ENCODE measurements at regions not wholly inside any gene's neighbourhood (a gene's known extent, or its start where the extent isn't known, plus 50 kb on each side); places are given as distances from the start of the nearest gene placed in this dataset.
"Not testable (repeated sequence)": the region's sequence is repeated elsewhere in the genome, so short reads cannot be mapped to it uniquely, and the experiment has no call there.

DNA sequence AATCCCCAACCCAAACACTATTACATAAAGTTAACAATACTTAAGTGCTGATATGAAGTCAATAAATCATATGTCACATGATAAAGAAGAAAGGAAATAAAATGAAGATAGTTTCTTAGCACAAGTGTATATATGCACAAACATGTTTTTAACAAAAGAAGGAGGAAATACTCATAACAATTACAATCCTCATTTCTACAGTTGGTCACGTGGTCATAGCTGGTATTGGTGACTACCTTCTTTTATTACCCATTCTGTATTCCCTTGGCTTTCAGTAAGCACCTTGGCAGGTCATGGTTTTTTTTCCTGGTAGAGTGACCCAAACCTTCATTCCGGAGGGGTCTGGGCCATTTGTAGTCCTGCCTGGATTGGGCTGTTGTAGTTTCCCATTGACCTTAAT, 137.1 kb upstream of the KCND3 start:
- intact Hi-C loops (cut with DNase I): no loop called here
- H3K27ac ChIP-seq (ENCODE audit: low read depth in 1 of 2, low read length in 2 of 2): no peak overlapping the region
- no peak overlapping the region for H3K4me3 ChIP-seq (ENCODE audit: low read length in 2 of 2)
- H3K36me3 ChIP-seq (ENCODE audit: control insufficient read depth in 1 of 2, insufficient read depth in 2 of 2, low read length in 1 of 2): no peaks in the 10 kb centered on the region
- 74% methylated on average over 2 of the region's 2 CpGs for WGBS, 2 donors
- H3K9me3 ChIP-seq (ENCODE audit: control insufficient read depth, low read length): peaks cover 2% of the 10 kb centered on the region
- DNase-seq: no peak
- ATAC-seq (ENCODE audit: low FRiP score): no peak
- H3K27me3 ChIP-seq (ENCODE audit: control insufficient read depth in 1 of 2, insufficient read depth in 2 of 2, low read length in 1 of 2): no peaks in the 10 kb centered on the region
- H3K4me1 ChIP-seq (ENCODE audit: control insufficient read depth in 1 of 2, insufficient read depth in 2 of 2, low read length in 2 of 2): no peaks in the 10 kb centered on the region

GRCh38 chr1:112127606-112128005, 138.1 kb upstream of the KCND3 start:
- H3K27me3 ChIP-seq (ENCODE audit: control insufficient read depth in 1 of 2, insufficient read depth in 2 of 2, low read length in 1 of 2); DNase-seq; H3K9me3 ChIP-seq (ENCODE audit: control insufficient read depth, low read length); H3K4me1 ChIP-seq (ENCODE audit: control insufficient read depth in 1 of 2, insufficient read depth in 2 of 2, low read length in 2 of 2); H3K36me3 ChIP-seq (ENCODE audit: control insufficient read depth in 1 of 2, insufficient read depth in 2 of 2, low read length in 1 of 2); ATAC-seq (ENCODE audit: low FRiP score); H3K27ac ChIP-seq (ENCODE audit: low read depth in 1 of 2, low read length in 2 of 2); intact Hi-C loops (cut with DNase I); H3K4me3 ChIP-seq (ENCODE audit: low read length in 2 of 2): not testable (repeated sequence)
- WGBS, 2 donors: 77 to 86% methylated on average over 2 of the region's 2 CpGs

DNA sequence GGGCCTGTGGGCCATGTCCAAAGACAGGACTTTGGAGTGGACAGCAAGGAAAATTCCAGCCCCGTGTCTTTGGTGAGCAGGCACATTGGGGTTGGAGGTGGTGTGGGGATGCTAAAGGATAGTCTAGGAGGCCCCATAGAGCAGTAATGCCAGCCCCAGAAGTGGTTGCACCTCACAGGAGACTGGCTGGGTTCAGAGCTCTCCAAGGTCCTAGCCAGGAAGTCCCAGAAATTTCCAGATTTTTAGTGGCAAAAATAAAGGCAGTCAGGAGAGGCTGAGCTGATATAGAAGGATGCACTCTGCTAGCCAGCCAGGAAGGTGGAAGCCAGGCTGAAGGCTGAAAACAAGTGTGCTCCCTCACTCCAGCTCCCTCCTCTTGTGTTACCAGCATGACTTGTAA, 144.0 kb upstream of the KCND3 start:
- Histone ChIP-seq H3K27ac (ENCODE audit: low read depth in 1 of 2, low read length in 2 of 2) (no peak overlapping the region), H3K9me3 (ENCODE audit: control insufficient read depth, low read length) (no peaks in the 10 kb centered on the region), H3K36me3 (ENCODE audit: control insufficient read depth in 1 of 2, insufficient read depth in 2 of 2, low read length in 1 of 2) (no peaks in the 10 kb centered on the region), H3K4me1 (ENCODE audit: control insufficient read depth in 1 of 2, insufficient read depth in 2 of 2, low read length in 2 of 2) (no peaks in the 10 kb centered on the region), H3K27me3 (ENCODE audit: control insufficient read depth in 1 of 2, insufficient read depth in 2 of 2, low read length in 1 of 2) (peaks cover 0 to 3% of the 10 kb centered on the region in 2 donors), H3K4me3 (ENCODE audit: low read length in 2 of 2) (no peak overlapping the region)
- intact Hi-C loops (cut with DNase I): no loop called here
- DNase-seq: no peak
- no peak for ATAC-seq (ENCODE audit: low FRiP score)
- WGBS, 2 donors: 76 to 83% methylated on average over 1 of the region's 1 CpG

- Histone ChIP-seq H3K27me3 (ENCODE audit: control insufficient read depth in 1 of 2, insufficient read depth in 2 of 2, low read length in 1 of 2) (peaks cover 0 to 2% of the 10 kb centered on the region in 2 donors), H3K9me3 (ENCODE audit: control insufficient read depth, low read length) (no peaks in the 10 kb centered on the region), H3K4me1 (ENCODE audit: control insufficient read depth in 1 of 2, insufficient read depth in 2 of 2, low read length in 2 of 2) (no peaks in the 10 kb centered on the region), H3K36me3 (ENCODE audit: control insufficient read depth in 1 of 2, insufficient read depth in 2 of 2, low read length in 1 of 2) (no peaks in the 10 kb centered on the region), H3K4me3 (ENCODE audit: low read length in 2 of 2) (no peak overlapping the region), H3K27ac (ENCODE audit: low read depth in 1 of 2, low read length in 2 of 2) (no peak overlapping the region)
- DNase-seq (no peak), ATAC-seq (ENCODE audit: low FRiP score) (no peak)
- whole genome bisulfite sequencing, 2 donors: 40 to 41% methylated on average over 2 of the region's 2 CpGs
- intact Hi-C loops (cut with DNase I): no loop called here
These were observed 151.3 kb upstream of the KCND3 start for GRCh38 chr1:112140743-112141142.

DNA sequence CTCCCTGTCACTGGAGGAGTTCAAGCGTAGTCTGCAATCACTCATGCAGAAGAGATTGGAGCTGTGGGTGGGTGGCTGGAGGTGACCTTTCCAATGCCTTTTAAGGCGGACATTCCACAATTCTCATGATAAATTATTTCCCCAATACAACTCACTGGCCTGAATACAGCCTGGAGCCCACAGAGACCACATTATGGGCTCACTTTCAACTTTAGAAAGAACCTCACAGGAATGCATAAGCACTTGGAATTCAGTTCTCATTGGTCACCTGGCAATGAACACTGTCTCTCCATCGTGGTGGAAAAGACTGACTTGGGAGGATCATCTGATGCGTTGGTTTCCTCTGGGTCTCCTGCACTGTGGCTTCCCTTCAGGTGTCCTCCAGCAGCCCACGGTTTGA, 151.8 kb upstream of the KCND3 start:
- ATAC-seq (ENCODE audit: low FRiP score) (no peak), DNase-seq (no peak)
- WGBS, 2 donors: 49 to 55% methylated on average over 5 of the region's 5 CpGs
- no peak overlapping the region for H3K4me3 ChIP-seq (ENCODE audit: low read length in 2 of 2)
- H3K27ac ChIP-seq (ENCODE audit: low read depth in 1 of 2, low read length in 2 of 2): no peak overlapping the region
- no peaks in the 10 kb centered on the region for H3K9me3 ChIP-seq (ENCODE audit: control insufficient read depth, low read length)
- intact Hi-C loops (cut with DNase I): no loop called here
- no peaks in the 10 kb centered on the region for H3K4me1 ChIP-seq (ENCODE audit: control insufficient read depth in 1 of 2, insufficient read depth in 2 of 2, low read length in 2 of 2)
- no peaks in the 10 kb centered on the region for H3K36me3 ChIP-seq (ENCODE audit: control insufficient read depth in 1 of 2, insufficient read depth in 2 of 2, low read length in 1 of 2)
- no peaks in the 10 kb centered on the region for H3K27me3 ChIP-seq (ENCODE audit: control insufficient read depth in 1 of 2, insufficient read depth in 2 of 2, low read length in 1 of 2)

DNA sequence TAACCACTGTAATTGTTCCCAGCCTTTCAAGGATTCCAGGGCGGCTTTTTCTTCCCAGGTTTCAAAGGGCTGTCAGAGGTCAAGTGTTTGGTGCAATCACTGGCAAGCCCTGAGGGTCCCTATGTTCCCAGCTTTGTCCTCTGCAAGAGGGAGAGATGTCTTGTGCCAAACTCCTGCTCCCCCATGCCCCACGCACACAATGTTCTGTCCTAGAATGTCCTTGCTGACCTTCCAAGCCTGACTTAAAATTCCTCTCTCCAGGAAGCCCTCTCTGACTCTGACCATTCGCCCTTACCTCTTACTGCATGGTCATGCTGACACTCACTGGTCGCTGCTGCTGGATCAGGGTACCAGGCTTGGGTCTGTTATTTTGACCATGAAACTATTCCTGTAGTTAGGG, 152.5 kb upstream of the KCND3 start:
- no peak for DNase-seq
- Histone ChIP-seq H3K36me3 (ENCODE audit: control insufficient read depth in 1 of 2, insufficient read depth in 2 of 2, low read length in 1 of 2) (no peaks in the 10 kb centered on the region), H3K27ac (ENCODE audit: low read depth in 1 of 2, low read length in 2 of 2) (no peak overlapping the region), H3K9me3 (ENCODE audit: control insufficient read depth, low read length) (no peaks in the 10 kb centered on the region), H3K4me1 (ENCODE audit: control insufficient read depth in 1 of 2, insufficient read depth in 2 of 2, low read length in 2 of 2) (no peaks in the 10 kb centered on the region), H3K4me3 (ENCODE audit: low read length in 2 of 2) (no peak overlapping the region), H3K27me3 (ENCODE audit: control insufficient read depth in 1 of 2, insufficient read depth in 2 of 2, low read length in 1 of 2) (no peaks in the 10 kb centered on the region)
- no peak for ATAC-seq (ENCODE audit: low FRiP score)
- 60 to 68% methylated on average over 4 of the region's 4 CpGs for WGBS, 2 donors
- intact Hi-C loops (cut with DNase I): no loop called here

DNA sequence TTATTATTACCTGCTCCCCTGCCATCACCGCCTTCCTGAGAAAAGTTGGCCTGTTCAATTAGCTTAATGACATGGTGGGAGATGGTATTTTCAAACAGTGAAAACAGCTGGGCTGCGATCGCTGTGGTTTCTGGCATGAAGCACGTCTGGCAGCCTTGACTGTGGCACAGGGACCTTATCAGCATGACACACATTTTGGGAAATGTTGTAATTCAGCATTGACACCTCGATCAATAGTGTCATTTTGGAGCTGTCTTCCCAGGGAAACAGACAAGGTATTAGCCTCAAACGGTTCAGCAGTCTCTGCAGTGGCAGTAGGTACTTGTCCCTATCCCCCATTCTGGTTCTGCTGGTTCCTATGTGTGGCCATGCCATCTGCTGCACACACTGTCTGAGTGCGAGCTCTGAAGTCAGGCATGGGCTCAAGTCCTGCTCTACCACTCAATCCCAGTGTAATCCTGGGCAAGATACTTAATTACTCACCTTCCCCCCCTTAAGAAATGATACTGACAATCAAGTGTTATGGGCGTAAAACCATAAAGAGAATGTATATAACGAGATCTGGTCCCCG, 154.5 kb upstream of the KCND3 start:
- H3K27ac ChIP-seq (ENCODE audit: low read depth in 1 of 2, low read length in 2 of 2): no peak overlapping the region
- intact Hi-C loops (cut with DNase I): no loop called here
- no peaks in the 10 kb centered on the region for H3K4me1 ChIP-seq (ENCODE audit: control insufficient read depth in 1 of 2, insufficient read depth in 2 of 2, low read length in 2 of 2)
- DNase-seq (no peak), ATAC-seq (ENCODE audit: low FRiP score) (no peak)
- H3K27me3 ChIP-seq (ENCODE audit: control insufficient read depth in 1 of 2, insufficient read depth in 2 of 2, low read length in 1 of 2): no peaks in the 10 kb centered on the region
- no peaks in the 10 kb centered on the region for H3K9me3 ChIP-seq (ENCODE audit: control insufficient read depth, low read length)
- no peak overlapping the region for H3K4me3 ChIP-seq (ENCODE audit: low read length in 2 of 2)
- 68 to 73% methylated on average over 10 of the region's 10 CpGs for WGBS, 2 donors
- H3K36me3 ChIP-seq (ENCODE audit: control insufficient read depth in 1 of 2, insufficient read depth in 2 of 2, low read length in 1 of 2): no peaks in the 10 kb centered on the region

- Histone ChIP-seq H3K27ac (ENCODE audit: low read depth in 1 of 2, low read length in 2 of 2) (no peak overlapping the region), H3K4me1 (ENCODE audit: control insufficient read depth in 1 of 2, insufficient read depth in 2 of 2, low read length in 2 of 2) (no peaks in the 10 kb centered on the region), H3K9me3 (ENCODE audit: control insufficient read depth, low read length) (peaks cover 6% of the 10 kb centered on the region), H3K4me3 (ENCODE audit: low read length in 2 of 2) (no peak overlapping the region), H3K36me3 (ENCODE audit: control insufficient read depth in 1 of 2, insufficient read depth in 2 of 2, low read length in 1 of 2) (no peaks in the 10 kb centered on the region), H3K27me3 (ENCODE audit: control insufficient read depth in 1 of 2, insufficient read depth in 2 of 2, low read length in 1 of 2) (no peaks in the 10 kb centered on the region)
- intact Hi-C loops (cut with DNase I): no loop called here
- DNase-seq (no peak), ATAC-seq (ENCODE audit: low FRiP score) (no peak)
- 59 to 61% methylated on average over 4 of the region's 4 CpGs for WGBS, 2 donors
These were observed 155.4 kb upstream of the KCND3 start for GRCh38 chr1:112144733-112145426.

GRCh38 chr1:112146201-112146715, 156.8 kb upstream of the KCND3 start:
- H3K27ac ChIP-seq (ENCODE audit: low read depth in 1 of 2, low read length in 2 of 2): no peak overlapping the region
- DNase-seq: no peak
- intact Hi-C loops (cut with DNase I): no loop called here
- peaks cover 6% of the 10 kb centered on the region for H3K9me3 ChIP-seq (ENCODE audit: control insufficient read depth, low read length)
- no peak overlapping the region for H3K4me3 ChIP-seq (ENCODE audit: low read length in 2 of 2)
- no peak for ATAC-seq (ENCODE audit: low FRiP score)
- H3K4me1 ChIP-seq (ENCODE audit: control insufficient read depth in 1 of 2, insufficient read depth in 2 of 2, low read length in 2 of 2): no peaks in the 10 kb centered on the region
- no peaks in the 10 kb centered on the region for H3K27me3 ChIP-seq (ENCODE audit: control insufficient read depth in 1 of 2, insufficient read depth in 2 of 2, low read length in 1 of 2)
- H3K36me3 ChIP-seq (ENCODE audit: control insufficient read depth in 1 of 2, insufficient read depth in 2 of 2, low read length in 1 of 2): no peaks in the 10 kb centered on the region

Measured in aorta (tissue), 5 donors.